ENCODE measurements at regions not wholly inside any gene's neighbourhood (a gene's known extent, or its start where the extent isn't known, plus 50 kb on each side); places are given as distances from the start of the nearest gene placed in this dataset.

DNA sequence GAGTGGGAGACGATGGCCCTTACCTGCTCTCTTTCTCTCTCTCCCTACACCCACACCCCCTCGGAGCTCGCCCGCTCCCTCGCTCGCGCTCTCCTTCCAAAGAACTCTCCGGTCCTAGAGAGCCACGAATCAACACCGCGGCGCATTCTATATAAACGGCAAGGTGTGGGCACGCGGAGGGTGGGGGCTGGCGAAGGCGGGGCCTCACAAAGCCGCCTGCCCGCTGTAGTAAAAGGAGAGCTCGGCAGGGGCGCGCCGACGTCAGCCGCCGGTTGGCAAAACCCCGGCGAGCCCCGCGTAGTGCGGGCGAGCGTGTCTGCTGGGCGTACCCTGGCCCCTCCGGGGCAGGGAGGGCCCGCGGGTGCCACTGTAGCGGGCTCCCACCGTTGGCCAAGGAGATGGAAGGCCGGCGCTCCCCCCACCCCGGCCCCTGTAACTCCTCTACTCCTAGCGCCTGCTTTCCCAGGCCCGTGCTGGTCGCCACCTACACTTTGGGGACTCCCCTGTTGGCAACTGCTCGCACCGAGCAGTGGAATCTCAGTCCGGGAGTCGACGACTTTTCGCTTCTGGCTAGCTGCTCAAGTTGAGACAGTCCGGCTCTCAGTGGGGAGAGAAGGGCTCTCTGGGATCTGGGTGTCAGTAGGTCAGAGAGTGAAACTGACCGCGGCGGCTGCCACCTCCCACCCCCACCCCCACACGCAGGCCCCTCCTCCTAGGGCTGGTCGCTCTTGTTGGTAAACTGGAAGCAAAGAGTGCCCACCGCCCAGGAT, 325.5 kb upstream of the F9 start:
- TF ChIP-seq, protein P1, sequence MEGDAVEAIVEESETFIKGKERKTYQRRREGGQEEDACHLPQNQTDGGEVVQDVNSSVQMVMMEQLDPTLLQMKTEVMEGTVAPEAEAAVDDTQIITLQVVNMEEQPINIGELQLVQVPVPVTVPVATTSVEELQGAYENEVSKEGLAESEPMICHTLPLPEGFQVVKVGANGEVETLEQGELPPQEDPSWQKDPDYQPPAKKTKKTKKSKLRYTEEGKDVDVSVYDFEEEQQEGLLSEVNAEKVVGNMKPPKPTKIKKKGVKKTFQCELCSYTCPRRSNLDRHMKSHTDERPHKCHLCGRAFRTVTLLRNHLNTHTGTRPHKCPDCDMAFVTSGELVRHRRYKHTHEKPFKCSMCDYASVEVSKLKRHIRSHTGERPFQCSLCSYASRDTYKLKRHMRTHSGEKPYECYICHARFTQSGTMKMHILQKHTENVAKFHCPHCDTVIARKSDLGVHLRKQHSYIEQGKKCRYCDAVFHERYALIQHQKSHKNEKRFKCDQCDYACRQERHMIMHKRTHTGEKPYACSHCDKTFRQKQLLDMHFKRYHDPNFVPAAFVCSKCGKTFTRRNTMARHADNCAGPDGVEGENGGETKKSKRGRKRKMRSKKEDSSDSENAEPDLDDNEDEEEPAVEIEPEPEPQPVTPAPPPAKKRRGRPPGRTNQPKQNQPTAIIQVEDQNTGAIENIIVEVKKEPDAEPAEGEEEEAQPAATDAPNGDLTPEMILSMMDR (IDR thresholded peaks at IDR 0.05): no peak
- peak; percentile 29 for TF ChIP-seq POLR2A (IDR thresholded peaks at IDR 0.05)
